Chondrocyte (in vitro differentiated cells): ENCODE measurements at regions not wholly inside any gene's neighbourhood (a gene's known extent, or its start where the extent isn't known, plus 50 kb on each side); places are given as distances from the start of the nearest gene placed in this dataset.
"Not testable (repeated sequence)": the region's sequence is repeated elsewhere in the genome, so short reads cannot be mapped to it uniquely, and the experiment has no call there.

Source experiments
- DNase-seq: peaks from one replicate; pipeline ENCODE4 v3.0.0; 2021; ENCODE audit warnings: mixed read lengths, low spot score
- H3K27ac Mint-ChIP-seq: one replicate; pipeline ENCODE4 v1.8.0; 2021; ENCODE audit warnings: mild to moderate bottlenecking, moderate library complexity, mixed read lengths; ENCODE audit not compliant: unreplicated experiment
- H3K27me3 Mint-ChIP-seq: 2 replicates; pipeline ENCODE4 v1.8.0; 2021; ENCODE audit warnings: low read depth, mixed read lengths
- H3K36me3 Mint-ChIP-seq: 2 replicates; pipeline ENCODE4 v1.8.0; 2021; ENCODE audit warnings: low read depth, mixed read lengths
- H3K4me1 Mint-ChIP-seq: 2 replicates; pipeline ENCODE4 v1.8.0; 2021; ENCODE audit warnings: low read depth, mild to moderate bottlenecking, mixed read lengths
- H3K4me3 Mint-ChIP-seq: one replicate; pipeline ENCODE4 v1.8.0; 2021; ENCODE audit warnings: mild to moderate bottlenecking, moderate library complexity, mixed read lengths; ENCODE audit not compliant: unreplicated experiment
- H3K9me3 Mint-ChIP-seq: 2 replicates; pipeline ENCODE4 v1.8.0; 2021; ENCODE audit warnings: low read depth, mixed read lengths
- CTCF ChIP-seq: fragments of 200-600 bp; sonication (generic); IDR thresholded peaks from 2 replicates; pipeline ENCODE4 v1.5.0; 2021; ENCODE audit warnings: antibody characterized with exemption, mild to moderate bottlenecking, moderate library complexity

GRCh38 chr17:16837468-16838266 lies 134.3 kb downstream of the TNFRSF13B start:
- not testable (repeated sequence) for H3K36me3 Mint-ChIP-seq, H3K27ac Mint-ChIP-seq, H3K27me3 Mint-ChIP-seq, H3K9me3 Mint-ChIP-seq, H3K4me3 Mint-ChIP-seq, H3K4me1 Mint-ChIP-seq
- DNase-seq, result peak; percentile 29

GRCh38 chr17:16836315-16836915 lies 135.5 kb downstream of the TNFRSF13B start:
- DNase-seq, result peak; percentile 55
- H3K27me3 Mint-ChIP-seq, H3K36me3 Mint-ChIP-seq, H3K9me3 Mint-ChIP-seq, H3K4me3 Mint-ChIP-seq, H3K27ac Mint-ChIP-seq, H3K4me1 Mint-ChIP-seq: not testable (repeated sequence)

DNA sequence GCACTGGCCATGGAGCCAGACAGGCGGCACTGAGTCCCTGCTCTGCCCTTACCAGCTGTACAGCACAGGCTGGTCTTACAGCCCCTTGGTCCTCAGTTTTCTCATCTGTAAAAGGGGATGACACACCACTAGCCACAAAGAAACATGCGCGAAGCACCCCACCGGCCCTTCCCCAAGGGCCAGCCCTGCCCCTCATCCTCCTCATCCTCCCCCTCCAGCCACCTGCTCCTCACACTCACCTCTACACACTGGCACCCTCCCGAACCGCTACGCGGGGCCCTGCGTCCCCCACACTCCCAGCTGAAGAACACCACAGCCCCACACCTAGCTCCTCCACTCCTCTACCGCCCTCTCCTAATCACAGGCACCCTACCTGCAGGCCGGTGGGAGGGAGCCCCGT lies 138.4 kb downstream of the TNFRSF13B start:
- not testable (repeated sequence) for H3K4me1 Mint-ChIP-seq

GRCh38 chr17:16832853-16833252 lies 139.1 kb downstream of the TNFRSF13B start:
- not testable (repeated sequence) for H3K4me3 Mint-ChIP-seq, H3K9me3 Mint-ChIP-seq, H3K36me3 Mint-ChIP-seq, H3K27me3 Mint-ChIP-seq, H3K4me1 Mint-ChIP-seq, H3K27ac Mint-ChIP-seq
- DNase-seq, result peak; percentile 53

More for the DNA sequence above, 138.4 kb downstream of the TNFRSF13B start:
- not testable (repeated sequence) for H3K27ac Mint-ChIP-seq, H3K36me3 Mint-ChIP-seq, H3K9me3 Mint-ChIP-seq, H3K4me3 Mint-ChIP-seq, H3K27me3 Mint-ChIP-seq
- peak; percentile 17 for DNase-seq

DNA sequence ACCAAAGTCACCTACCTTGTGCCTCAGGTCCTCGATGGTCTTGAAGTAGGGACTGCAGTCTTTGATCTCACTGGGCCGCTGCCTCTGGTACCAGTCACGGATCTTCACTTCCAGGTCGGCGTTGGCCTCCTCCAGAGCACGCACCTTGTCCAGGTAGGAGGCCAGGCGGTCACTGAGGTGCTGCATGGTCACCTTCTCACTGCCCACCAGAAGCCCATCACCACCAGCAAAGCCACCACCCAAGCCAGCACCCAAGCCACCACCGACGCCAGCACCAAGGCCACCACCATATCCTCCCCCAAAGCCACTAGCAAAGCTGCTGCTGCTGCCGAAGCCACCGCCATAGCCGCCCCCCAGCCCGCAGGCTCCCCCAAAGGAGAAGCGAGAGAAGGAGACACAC lies 139.7 kb downstream of the TNFRSF13B start:
- H3K27me3 Mint-ChIP-seq, H3K4me3 Mint-ChIP-seq, H3K27ac Mint-ChIP-seq, H3K9me3 Mint-ChIP-seq, H3K4me1 Mint-ChIP-seq, H3K36me3 Mint-ChIP-seq: not testable (repeated sequence)
- DNase-seq, result peak; percentile 57

DNA sequence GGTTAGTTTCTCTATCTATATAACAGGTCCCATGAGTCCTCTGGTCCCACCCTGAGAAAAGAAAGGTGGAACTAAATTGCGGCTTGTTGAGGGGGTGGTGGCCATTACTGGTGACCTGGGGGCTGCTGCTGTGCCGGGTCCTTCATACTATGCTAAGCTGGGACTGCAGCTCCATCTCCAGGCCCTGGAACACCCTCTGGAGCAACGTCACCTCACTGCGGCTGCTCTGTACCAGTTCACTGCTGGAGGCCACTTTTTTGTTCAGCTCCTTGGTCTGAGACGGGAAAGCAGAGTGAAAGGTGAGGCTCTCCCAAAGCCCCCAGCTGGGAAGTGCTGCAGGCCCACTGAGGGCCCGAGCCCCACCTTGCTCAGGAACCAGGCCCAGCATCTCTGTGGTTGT lies 140.7 kb downstream of the CCDC144A start:
- not testable (repeated sequence) for H3K27ac Mint-ChIP-seq, H3K4me1 Mint-ChIP-seq, H3K27me3 Mint-ChIP-seq, H3K9me3 Mint-ChIP-seq, H3K4me3 Mint-ChIP-seq, H3K36me3 Mint-ChIP-seq
- peak; percentile 54 for DNase-seq

- not testable (repeated sequence) for H3K27me3 Mint-ChIP-seq, H3K9me3 Mint-ChIP-seq, H3K4me1 Mint-ChIP-seq, H3K36me3 Mint-ChIP-seq, DNase-seq, H3K27ac Mint-ChIP-seq, H3K4me3 Mint-ChIP-seq
- peak; percentile 32 for TF ChIP-seq CTCF
Measured at GRCh38 chr17:16830219-16830618, 140.2 kb downstream of the CCDC144A start.
